ENCODE measurements at regions not wholly inside any gene's neighbourhood (a gene's known extent, or its start where the extent isn't known, plus 50 kb on each side); places are given as distances from the start of the nearest gene placed in this dataset.

- no peak for TF ChIP-seq CTCF (IDR thresholded peaks at IDR 0.05)
- no peak for TF ChIP-seq MAX (CRISPR knock-in tag; IDR thresholded peaks at IDR 0.05)
- TF ChIP-seq ZBTB21 (CRISPR knock-in tag; IDR thresholded peaks at IDR 0.05; ENCODE audit: borderline replicate concordance) = no peak
- TF ChIP-seq ATF3 (CRISPR knock-in tag; conservative IDR thresholded peaks at IDR 0.05) = no peak
- TF ChIP-seq USF2 (CRISPR knock-in tag; IDR thresholded peaks at IDR 0.05) = no peak
Observed at GRCh38 chr13:99759163-99759552, 212.4 kb downstream of the ZIC5 start.
